Stimulated activated CD4-positive, alpha-beta T cell treated with anti-CD3 and anti-CD28 coated beads, Interleukin-15, amount 100 ng/mL, for 1 hour (primary cell): ENCODE measurements at regions not wholly inside any gene's neighbourhood (a gene's known extent, or its start where the extent isn't known, plus 50 kb on each side); places are given as distances from the start of the nearest gene placed in this dataset.
"Not testable (repeated sequence)": the region's sequence is repeated elsewhere in the genome, so short reads cannot be mapped to it uniquely, and the experiment has no call there.

Experiments used
- DNase-seq, 2 donors: peaks; one replicate each; pipeline ENCODE4 v3.0.0-alpha.2; 2020; ENCODE audit warnings: low read depth in 1 of 2, low spot score in 1 of 2

- DNase-seq, result not testable (repeated sequence)
Measured at GRCh38 chr1:149695066-149695465, 87.4 kb upstream of the FCGR1A start.

GRCh38 chr1:149700220-149700619, 82.3 kb upstream of the FCGR1A start:
- DNase-seq, result not testable (repeated sequence)

GRCh38 chr1:149700677-149701567, 81.6 kb upstream of the FCGR1A start:
- DNase-seq, result not testable (repeated sequence)

GRCh38 chr1:149708192-149708853, 74.2 kb upstream of the FCGR1A start:
- peak; percentile 4 to 46 for DNase-seq

- DNase-seq, result not testable (repeated sequence)
Measured at GRCh38 chr1:149711651-149712050, 70.8 kb upstream of the FCGR1A start.

GRCh38 chr1:149712154-149712927, 70.2 kb upstream of the FCGR1A start:
- DNase-seq, result not testable (repeated sequence)

GRCh38 chr1:149713513-149713912, 69.0 kb upstream of the FCGR1A start:
- DNase-seq, result not testable (repeated sequence)

GRCh38 chr1:149713952-149714351, 68.5 kb upstream of the FCGR1A start:
- not testable (repeated sequence) for DNase-seq

GRCh38 chr1:149724618-149725302, 57.7 kb upstream of the FCGR1A start:
- not testable (repeated sequence) for DNase-seq

GRCh38 chr1:149726688-149727087, 55.8 kb upstream of the FCGR1A start:
- DNase-seq, result not testable (repeated sequence)

- DNase-seq, result not testable (repeated sequence)
Measured at GRCh38 chr1:149728598-149728997, 53.9 kb upstream of the FCGR1A start.
